ENCODE measurements at regions not wholly inside any gene's neighbourhood (a gene's known extent, or its start where the extent isn't known, plus 50 kb on each side); places are given as distances from the start of the nearest gene placed in this dataset.

GRCh38 chr9:91488341-91488740 is 64.7 kb upstream of the NFIL3 start:
- Histone ChIP-seq H3K27ac (replicated peaks) (peak overlapping the region; percentile 64), H3K4me3 (no peak overlapping the region), H3K27me3 (ENCODE audit: low read depth) (no peaks in the 10 kb centered on the region), H3K9me3 (replicated peaks) (no peaks in the 10 kb centered on the region), H3K4me1 (peaks cover 25% of the 10 kb centered on the region), H3K36me3 (no peaks in the 10 kb centered on the region)
- no peak for DNase-seq
- no peak for TF ChIP-seq CTCF (IDR thresholded peaks at IDR 0.05; ENCODE audit: borderline replicate concordance)
- intact Hi-C loops (cut with micrococcal nuclease), result no loop called here

DNA sequence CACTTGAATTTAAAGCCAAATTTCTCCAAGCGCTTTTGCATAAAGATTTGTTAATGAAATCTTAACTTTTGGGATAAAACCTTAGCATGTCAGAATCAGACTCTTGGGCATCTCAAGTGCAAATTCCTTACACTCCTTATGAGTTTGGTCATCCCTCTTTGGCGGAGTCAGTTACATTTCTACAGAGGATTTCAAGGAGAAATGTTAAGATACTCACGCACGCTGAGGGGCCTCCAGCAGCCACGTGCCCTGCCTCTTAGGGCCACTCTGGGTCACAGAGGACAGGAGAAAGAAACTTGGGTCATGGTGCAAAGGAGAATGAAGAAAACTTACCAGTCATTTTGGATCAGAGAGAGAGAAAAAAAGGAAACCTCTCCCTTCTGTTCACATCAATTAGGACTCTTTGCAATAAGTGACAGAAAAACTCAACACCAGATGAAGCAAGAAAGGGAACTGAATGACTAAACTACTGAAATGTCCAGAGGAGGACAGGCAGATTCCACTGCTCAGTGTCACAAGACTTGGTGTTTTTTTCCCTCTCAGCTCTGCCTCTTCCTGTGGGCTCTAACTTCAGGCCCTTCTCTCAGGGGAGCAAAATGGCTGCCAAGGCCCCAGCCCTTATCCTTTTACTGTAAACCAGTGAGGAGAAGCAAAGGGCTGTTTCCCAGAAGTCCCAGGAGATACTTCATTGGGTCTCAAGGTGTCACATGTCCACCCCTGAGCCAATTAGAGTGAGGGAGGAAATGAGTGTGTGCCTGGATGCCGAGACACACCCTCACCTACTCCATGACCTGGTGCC is 63.3 kb upstream of the NFIL3 start:
- Histone ChIP-seq H3K27me3 (ENCODE audit: low read depth) (no peaks in the 10 kb centered on the region), H3K36me3 (no peaks in the 10 kb centered on the region), H3K9me3 (replicated peaks) (no peaks in the 10 kb centered on the region), H3K4me3 (no peak overlapping the region), H3K4me1 (peaks cover 39% of the 10 kb centered on the region), H3K27ac (replicated peaks) (peak overlapping the region; percentile 21)
- intact Hi-C loops (cut with micrococcal nuclease), result no loop called here
- DNase-seq, result no peak
- TF ChIP-seq CTCF (IDR thresholded peaks at IDR 0.05; ENCODE audit: borderline replicate concordance), result no peak

- H3K36me3 ChIP-seq, result no peaks in the 10 kb centered on the region
- intact Hi-C loops (cut with micrococcal nuclease), result no loop called here
- no peak overlapping the region for H3K4me3 ChIP-seq
- H3K27me3 ChIP-seq (ENCODE audit: low read depth), result no peaks in the 10 kb centered on the region
- peaks cover 42% of the 10 kb centered on the region for H3K4me1 ChIP-seq
- H3K27ac ChIP-seq (replicated peaks), result no peak overlapping the region
- TF ChIP-seq CTCF (IDR thresholded peaks at IDR 0.05; ENCODE audit: borderline replicate concordance), result no peak
- no peaks in the 10 kb centered on the region for H3K9me3 ChIP-seq (replicated peaks)
- DNase-seq, result no peak
Observed at GRCh38 chr9:91485006-91485405, 61.4 kb upstream of the NFIL3 start.

- H3K27me3 ChIP-seq (ENCODE audit: low read depth), result no peaks in the 10 kb centered on the region
- intact Hi-C loops (cut with micrococcal nuclease), result no loop called here
- H3K4me1 ChIP-seq, result peaks cover 31% of the 10 kb centered on the region
- H3K27ac ChIP-seq (replicated peaks), result peak overlapping the region; percentile 91
- H3K4me3 ChIP-seq, result peak overlapping the region; percentile 51
- no peak for DNase-seq
- no peak for TF ChIP-seq CTCF (IDR thresholded peaks at IDR 0.05; ENCODE audit: borderline replicate concordance)
- H3K36me3 ChIP-seq, result no peaks in the 10 kb centered on the region
- H3K9me3 ChIP-seq (replicated peaks), result no peaks in the 10 kb centered on the region
Observed at GRCh38 chr9:91483835-91484234, 60.2 kb upstream of the NFIL3 start.

DNA sequence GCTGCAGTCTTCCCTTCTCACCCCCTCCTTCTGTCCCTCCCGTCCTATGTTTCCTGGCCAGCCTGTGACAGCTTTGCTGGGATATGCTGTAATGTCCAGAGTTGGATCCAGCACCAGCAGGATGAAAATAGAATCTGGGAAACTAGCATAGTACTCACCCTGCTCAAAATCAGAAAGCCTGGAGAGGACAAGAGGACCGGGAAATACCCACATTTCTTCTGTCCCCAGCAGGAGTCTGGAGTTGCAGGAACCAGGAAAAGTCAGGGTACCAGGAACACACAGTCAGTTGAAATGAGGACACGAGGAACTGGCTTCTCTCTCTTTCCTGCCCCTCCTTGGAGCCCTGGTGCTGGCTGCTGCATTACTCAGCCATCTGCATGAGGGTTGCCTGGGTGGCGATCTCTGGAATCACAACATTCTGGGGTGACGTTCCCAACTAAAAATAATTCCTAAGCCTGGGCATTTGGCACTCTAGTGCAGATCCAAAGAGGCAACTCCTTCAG is 59.6 kb upstream of the NFIL3 start:
- H3K9me3 ChIP-seq (replicated peaks), result no peaks in the 10 kb centered on the region
- H3K4me1 ChIP-seq, result peaks cover 26% of the 10 kb centered on the region
- no peak for TF ChIP-seq CTCF (IDR thresholded peaks at IDR 0.05; ENCODE audit: borderline replicate concordance)
- intact Hi-C loops (cut with micrococcal nuclease), result no loop called here
- peak overlapping the region; percentile 91 for H3K27ac ChIP-seq (replicated peaks)
- H3K4me3 ChIP-seq, result peak overlapping the region; percentile 51
- DNase-seq, result no peak
- no peaks in the 10 kb centered on the region for H3K36me3 ChIP-seq
- no peaks in the 10 kb centered on the region for H3K27me3 ChIP-seq (ENCODE audit: low read depth)

Data from left ventricle myocardium inferior (tissue), 1 donor.